Upper lobe of left lung (tissue), 6 donors: ENCODE measurements at regions not wholly inside any gene's neighbourhood (a gene's known extent, or its start where the extent isn't known, plus 50 kb on each side); places are given as distances from the start of the nearest gene placed in this dataset.
A peak's percentile ranks its signal among the peaks of the same experiment; 100 is the strongest.

ENCODE experiments used
- ATAC-seq, 2 donors: fragments of 200-7000 bp; cut with Tn5 transposase; one replicate each; pipeline ENCODE4 v1.9.1; 2022; ENCODE audit warnings: mild to moderate bottlenecking in 2 of 2, moderate library complexity in 2 of 2; ENCODE audit not compliant: low FRiP score in 2 of 2
- DNase-seq, 2 donors: peaks; one replicate each; pipeline ENCODE4 v3.0.0-alpha.2; 2019 to 2020
- H3K27ac ChIP-seq, 4 donors: fragments of 200-600 bp; sonication (generic); one replicate each; pipeline ENCODE4 v1.5.1; 2016 to 2019
- H3K27me3 ChIP-seq, 4 donors: fragments of 200-600 bp; sonication (generic); one replicate each; pipeline ENCODE4 v1.5.1; 2017 to 2019
- H3K36me3 ChIP-seq, 4 donors: fragments of 200-600 bp; sonication (generic); one replicate each; pipeline ENCODE4 v1.5.1; 2016 to 2019
- H3K4me1 ChIP-seq, 4 donors: fragments of 200-600 bp; sonication (generic); one replicate each; pipeline ENCODE4 v1.5.1; 2018 to 2019
- H3K4me3 ChIP-seq, 4 donors: fragments of 200-600 bp; sonication (generic); one replicate each; pipeline ENCODE4 v1.5.1; 2017 to 2019; ENCODE audit warnings: mild to moderate bottlenecking in 2 of 4, moderate library complexity in 1 of 4
- H3K9me3 ChIP-seq, 4 donors: fragments of 200-600 bp; sonication (generic); one replicate each; pipeline ENCODE4 v1.5.1; 2018 to 2019
- EP300 ChIP-seq, 4 donors: sonication (generic); formaldehyde crosslinking; IDR thresholded peaks; one replicate each; pipeline ENCODE4 v1.5.1; 2017; ENCODE audit warnings: antibody characterized with exemption in 4 of 4, control low read depth in 2 of 4
- POLR2A ChIP-seq, 4 donors: fragments of 450-650 bp; IDR thresholded peaks; one replicate each; pipeline ENCODE4 v1.5.1; 2016 to 2017; ENCODE audit warnings: antibody characterized with exemption in 4 of 4, mild to moderate bottlenecking in 2 of 4
- POLR2AphosphoS5 ChIP-seq, 2 donors: sonication (generic); formaldehyde crosslinking; IDR thresholded peaks; one replicate each; pipeline ENCODE4 v1.5.1; 2017; ENCODE audit warnings: antibody characterized with exemption in 2 of 2
- WGBS, 2 donors: methylation state at CpG; one replicate each; pipeline ENCODE4 v1.1.5; 2017 to 2018; 5-methylcytosine and 5-hydroxymethylcytosine counted together
- TF ChIP-seq, protein P1 (sequence below), 6 experiments: fragments of 450-650 bp in 4 of 6; fragments of 200-600 bp in 2 of 6; sonication (generic) in 2 of 6; IDR thresholded peaks; one replicate each; pipeline ENCODE4 v1.5.1; 2016 to 2019; ENCODE audit warnings: antibody characterized with exemption in 6 of 6
- donor health status: DM: no; HTN: no; CAD: no; lungs with moderate emphysema.
- donor health status: DM: no; HTN: yes; CAD: no; lungs with severe emphysema.

DNA sequence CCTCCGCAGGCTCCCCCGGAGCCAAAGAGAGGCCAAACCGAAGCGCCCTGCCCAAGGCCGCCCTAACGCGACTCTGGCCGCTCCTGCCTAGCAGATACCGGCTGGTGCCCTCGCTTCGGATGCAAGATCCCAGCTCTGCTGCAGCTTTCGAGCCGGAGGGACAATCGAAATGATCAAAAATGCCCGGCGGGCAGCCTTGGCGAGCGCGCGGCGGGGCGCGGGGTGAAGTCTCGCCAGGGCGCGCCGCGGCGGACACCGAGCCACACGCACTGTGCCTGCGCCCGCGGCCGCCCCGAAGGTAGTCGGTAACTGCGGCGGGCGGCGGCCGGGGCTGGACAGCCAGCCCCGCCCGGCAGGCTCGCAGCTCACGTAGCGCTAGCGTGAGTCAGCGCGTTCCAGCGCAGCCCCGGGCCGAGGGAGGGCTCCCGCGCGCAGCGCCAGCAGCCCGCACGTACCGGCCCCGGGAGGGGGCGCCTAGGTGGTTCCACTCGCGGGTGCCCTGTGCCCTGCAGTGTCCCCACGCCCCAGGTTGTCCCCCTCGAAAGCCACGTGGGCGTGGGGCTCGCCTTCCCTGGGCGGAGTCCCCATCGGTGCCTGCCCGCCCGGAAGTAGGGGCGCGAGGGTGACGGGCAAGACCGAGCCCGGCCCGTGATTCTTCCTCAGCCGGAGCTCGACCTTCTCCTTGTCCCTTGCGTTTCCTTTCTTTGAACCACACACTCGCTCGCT is 109.2 kb upstream of the EGLN3 start:
- peak; percentile 85 to 97 for ATAC-seq
- Histone ChIP-seq H3K4me1 (peaks cover 4 to 16% (median 14%) of the 10 kb centered on the region in 4 donors), H3K9me3 (no peaks in the 10 kb centered on the region), H3K4me3 (peak overlapping the region; percentile 31 to 73 (median 54)), H3K36me3 (no peaks in the 10 kb centered on the region), H3K27me3 (peaks cover 0 to 4% (median 0%) of the 10 kb centered on the region in 4 donors), H3K27ac (peak overlapping the region; percentile 56 to 80 (median 72))
- WGBS, 2 donors: 0 to 12% methylated on average over 8 to 49 of the region's 84 CpGs
- DNase-seq: peak; percentile 61 to 94
- TF ChIP-seq POLR2A (IDR thresholded peaks at IDR 0.05) (peak in 1 of 4 donors; percentile 50), POLR2AphosphoS5 (IDR thresholded peaks at IDR 0.05) (peak in 1 of 2 donors; percentile 22), EP300 (IDR thresholded peaks at IDR 0.05) (no peak)
- TF ChIP-seq, protein P1, sequence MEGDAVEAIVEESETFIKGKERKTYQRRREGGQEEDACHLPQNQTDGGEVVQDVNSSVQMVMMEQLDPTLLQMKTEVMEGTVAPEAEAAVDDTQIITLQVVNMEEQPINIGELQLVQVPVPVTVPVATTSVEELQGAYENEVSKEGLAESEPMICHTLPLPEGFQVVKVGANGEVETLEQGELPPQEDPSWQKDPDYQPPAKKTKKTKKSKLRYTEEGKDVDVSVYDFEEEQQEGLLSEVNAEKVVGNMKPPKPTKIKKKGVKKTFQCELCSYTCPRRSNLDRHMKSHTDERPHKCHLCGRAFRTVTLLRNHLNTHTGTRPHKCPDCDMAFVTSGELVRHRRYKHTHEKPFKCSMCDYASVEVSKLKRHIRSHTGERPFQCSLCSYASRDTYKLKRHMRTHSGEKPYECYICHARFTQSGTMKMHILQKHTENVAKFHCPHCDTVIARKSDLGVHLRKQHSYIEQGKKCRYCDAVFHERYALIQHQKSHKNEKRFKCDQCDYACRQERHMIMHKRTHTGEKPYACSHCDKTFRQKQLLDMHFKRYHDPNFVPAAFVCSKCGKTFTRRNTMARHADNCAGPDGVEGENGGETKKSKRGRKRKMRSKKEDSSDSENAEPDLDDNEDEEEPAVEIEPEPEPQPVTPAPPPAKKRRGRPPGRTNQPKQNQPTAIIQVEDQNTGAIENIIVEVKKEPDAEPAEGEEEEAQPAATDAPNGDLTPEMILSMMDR (IDR thresholded peaks at IDR 0.05): peak in 4 of 6 experiments; percentile 12 to 29 (median 28)

DNA sequence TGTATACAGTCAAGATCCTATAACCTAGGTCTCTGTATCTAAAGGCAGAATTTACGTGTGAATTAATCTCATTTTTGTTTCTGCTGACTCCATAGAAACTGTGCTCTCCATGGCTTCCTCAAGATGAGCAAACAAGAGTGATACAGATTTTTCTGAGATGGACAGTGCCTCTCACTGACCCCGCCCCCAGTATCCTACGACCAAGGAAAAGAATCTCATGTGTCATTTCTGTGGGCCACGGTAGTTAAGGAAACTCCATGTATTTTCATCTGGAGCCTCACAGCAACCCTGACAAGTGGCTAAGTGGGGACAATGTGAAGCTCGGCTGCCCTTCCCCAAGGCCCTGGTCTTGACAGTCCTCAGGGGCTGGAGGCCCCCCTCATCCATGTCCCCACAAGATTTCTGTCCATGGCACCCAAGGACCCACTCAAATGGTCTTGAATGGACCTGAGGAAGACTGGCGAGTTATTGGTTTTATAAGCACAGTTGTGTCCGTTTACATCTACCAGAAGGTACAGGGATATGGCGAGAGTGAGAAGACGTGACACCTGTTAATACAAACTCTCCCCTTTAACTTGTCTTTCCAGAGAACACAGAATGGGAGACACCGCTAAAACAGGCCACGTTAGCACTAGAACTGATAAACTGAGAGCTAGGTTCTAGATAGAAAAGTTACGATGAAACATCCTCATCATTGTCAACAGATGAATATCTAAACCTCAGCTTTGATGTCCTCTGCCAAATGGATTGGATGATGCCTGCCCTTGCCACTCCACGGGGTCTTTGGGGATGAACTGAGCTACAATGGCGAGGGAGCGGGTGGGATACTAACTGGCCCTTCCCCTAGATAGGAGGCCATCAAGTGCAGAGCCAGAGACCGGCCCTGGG is 108.4 kb upstream of the EGLN3 start:
- TF ChIP-seq, protein P1 (IDR thresholded peaks at IDR 0.05): no peak
- TF ChIP-seq POLR2A (IDR thresholded peaks at IDR 0.05) (no peak), EP300 (IDR thresholded peaks at IDR 0.05) (no peak), POLR2AphosphoS5 (IDR thresholded peaks at IDR 0.05) (no peak)
- Histone ChIP-seq H3K36me3 (no peaks in the 10 kb centered on the region), H3K4me3 (peak overlapping the region in 3 of 4 donors; percentile 44 to 73 (median 63)), H3K27me3 (peaks cover 0 to 4% (median 0%) of the 10 kb centered on the region in 4 donors), H3K4me1 (peaks cover 4 to 16% (median 14%) of the 10 kb centered on the region in 4 donors), H3K27ac (peak overlapping the region; percentile 56 to 80 (median 72)), H3K9me3 (no peaks in the 10 kb centered on the region)
- no peak for ATAC-seq
- DNase-seq: no peak
- WGBS, 2 donors: 79 to 81% methylated on average over 15 to 16 of the region's 16 CpGs

DNA sequence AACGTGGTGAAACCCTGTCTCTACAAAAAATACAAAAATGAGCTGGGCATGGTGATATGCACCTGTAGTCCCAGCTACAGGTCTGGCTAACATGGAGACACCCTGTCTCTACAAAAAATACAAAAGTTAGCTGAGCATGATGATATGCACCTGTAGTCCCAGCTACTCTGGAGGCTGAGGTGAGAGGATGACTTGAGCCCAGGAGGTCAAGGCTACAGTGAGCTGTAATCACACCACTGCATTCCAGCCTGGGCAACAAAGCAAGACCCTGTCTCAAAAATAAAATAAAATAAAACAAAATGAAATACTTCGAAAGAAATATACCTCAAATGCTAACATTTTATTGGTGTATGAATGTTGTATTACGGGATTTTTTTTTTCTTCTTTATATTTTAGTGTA is 107.6 kb upstream of the EGLN3 start:
- Histone ChIP-seq H3K9me3 (no peaks in the 10 kb centered on the region), H3K4me1 (peaks cover 8 to 16% (median 14%) of the 10 kb centered on the region in 4 donors), H3K4me3 (no peak overlapping the region), H3K36me3 (no peaks in the 10 kb centered on the region), H3K27me3 (peaks cover 0 to 4% (median 0%) of the 10 kb centered on the region in 4 donors), H3K27ac (no peak overlapping the region)
- DNase-seq (no peak), ATAC-seq (no peak)
- 89% methylated on average over 3 of the region's 3 CpGs for WGBS, 2 donors
- TF ChIP-seq, protein P1 (IDR thresholded peaks at IDR 0.05): no peak

DNA sequence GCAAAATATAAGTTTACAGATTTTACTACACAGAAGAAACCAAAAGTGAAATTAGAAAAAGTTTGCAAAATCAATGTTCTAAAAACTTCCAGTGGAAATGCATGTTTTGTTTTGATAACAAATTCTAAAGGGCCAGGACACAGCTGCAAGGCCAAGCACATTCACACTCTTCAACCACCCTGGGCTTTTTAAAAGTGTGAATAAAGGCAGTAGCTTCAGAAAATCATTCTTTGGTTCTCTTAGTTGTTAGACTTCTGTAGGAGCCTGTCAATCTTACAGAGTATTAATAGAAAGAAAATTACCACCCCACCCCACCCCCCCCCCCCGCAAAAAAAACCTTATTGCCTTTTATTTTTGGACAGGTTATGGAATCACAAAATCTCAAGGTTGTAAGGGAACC is 105.2 kb upstream of the EGLN3 start:
- no peak overlapping the region for H3K27ac ChIP-seq
- H3K4me1 ChIP-seq: peaks cover 13 to 16% (median 14%) of the 10 kb centered on the region in 4 donors
- H3K36me3 ChIP-seq: no peaks in the 10 kb centered on the region
- H3K9me3 ChIP-seq: no peaks in the 10 kb centered on the region
- TF ChIP-seq EP300 (IDR thresholded peaks at IDR 0.05) (no peak), POLR2A (IDR thresholded peaks at IDR 0.05) (no peak), POLR2AphosphoS5 (IDR thresholded peaks at IDR 0.05) (no peak)
- TF ChIP-seq, protein P1 (IDR thresholded peaks at IDR 0.05): no peak
- H3K27me3 ChIP-seq: peaks cover 0 to 4% (median 0%) of the 10 kb centered on the region in 4 donors
- DNase-seq: no peak
- no peak for ATAC-seq
- H3K4me3 ChIP-seq: no peak overlapping the region
- 52 to 62% methylated on average over 1 of the region's 1 CpG for WGBS, 2 donors
